Activated CD4-positive, alpha-beta T cell treated with anti-CD3 and anti-CD28 coated beads, Interleukin-2, amount 10 ng/mL, durations not matched to agents 7 days and 5 days (primary cell): ENCODE measurements at regions not wholly inside any gene's neighbourhood (a gene's known extent, or its start where the extent isn't known, plus 50 kb on each side); places are given as distances from the start of the nearest gene placed in this dataset.

Experiments
- CTCF ChIA-PET: fragments of 350-600 bp; sonication (Branson Sonifier 250); formaldehyde crosslinking; loops from one replicate; lab custom pipeline; 2021; ENCODE audit warnings: antibody characterized with exemption; lab: Charles Lee
- POLR2A ChIA-PET: fragments of 350-600 bp; sonication (Branson Sonifier 250); formaldehyde crosslinking; loops from one replicate; lab custom pipeline; 2021; ENCODE audit warnings: antibody characterized with exemption; lab: Charles Lee
- DNase-seq: peaks from one replicate; pipeline ENCODE4 v3.0.0-alpha.2; 2020
- H3K27ac Mint-ChIP-seq: one replicate; pipeline ENCODE4 v1.8.0; 2021; ENCODE audit warnings: mild to moderate bottlenecking, moderate library complexity, mixed read lengths
- H3K27me3 Mint-ChIP-seq: one replicate; pipeline ENCODE4 v1.8.0; 2021; ENCODE audit warnings: mixed read lengths
- H3K36me3 Mint-ChIP-seq: one replicate; pipeline ENCODE4 v1.8.0; 2021; ENCODE audit warnings: low read depth, mixed read lengths
- H3K4me1 Mint-ChIP-seq: one replicate; pipeline ENCODE4 v1.8.0; 2021; ENCODE audit warnings: mixed read lengths
- H3K4me3 Mint-ChIP-seq: one replicate; pipeline ENCODE4 v1.8.0; 2021; ENCODE audit warnings: mild to moderate bottlenecking, moderate library complexity, mixed read lengths
- H3K9me3 Mint-ChIP-seq: one replicate; pipeline ENCODE4 v1.8.0; 2021; ENCODE audit warnings: mixed read lengths

- no peak overlapping the region for H3K4me3 Mint-ChIP-seq
- peaks cover 5% of the 10 kb centered on the region for H3K27me3 Mint-ChIP-seq
- H3K4me1 Mint-ChIP-seq: no peaks in the 10 kb centered on the region
- peak; percentile 22 for DNase-seq
- no peak overlapping the region for H3K27ac Mint-ChIP-seq
- POLR2A ChIA-PET: no interaction called here
- no peaks in the 10 kb centered on the region for H3K36me3 Mint-ChIP-seq
- CTCF ChIA-PET: no interaction called here
- no peaks in the 10 kb centered on the region for H3K9me3 Mint-ChIP-seq
Observed at GRCh38 chr1:13930151-13930550, 230.2 kb downstream of the PRDM2 start.

GRCh38 chr1:13931226-13931625, 231.2 kb downstream of the PRDM2 start:
- H3K4me1 Mint-ChIP-seq: no peaks in the 10 kb centered on the region
- CTCF ChIA-PET: no interaction called here

DNA sequence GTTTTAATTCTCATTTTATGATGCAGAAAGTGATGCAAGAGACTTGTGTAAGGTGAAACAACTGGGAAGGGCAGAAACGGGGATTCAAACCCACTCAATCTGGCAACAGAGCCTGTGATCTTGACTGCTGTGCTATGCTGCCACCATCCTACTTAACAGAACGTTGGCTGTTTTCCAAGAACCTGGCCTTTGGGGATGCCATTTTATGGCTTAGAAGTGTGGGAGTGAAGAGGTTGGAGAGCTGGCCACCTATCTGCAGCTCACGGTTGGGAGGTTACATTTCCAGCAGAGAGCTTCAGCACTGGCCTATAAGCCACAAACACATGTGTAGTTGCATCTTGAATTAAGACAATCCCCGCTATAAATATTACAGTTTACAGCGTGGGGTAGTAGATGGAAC, 235.3 kb downstream of the PRDM2 start:
- no peaks in the 10 kb centered on the region for H3K4me1 Mint-ChIP-seq
- DNase-seq: no peak
- POLR2A ChIA-PET: no interaction called here
- H3K9me3 Mint-ChIP-seq: no peaks in the 10 kb centered on the region
- H3K36me3 Mint-ChIP-seq: no peaks in the 10 kb centered on the region
- CTCF ChIA-PET: no interaction called here
- H3K4me3 Mint-ChIP-seq: no peak overlapping the region
- peaks cover 6% of the 10 kb centered on the region for H3K27me3 Mint-ChIP-seq
- H3K27ac Mint-ChIP-seq: no peak overlapping the region

More at GRCh38 chr1:13931226-13931625, 231.2 kb downstream of the PRDM2 start:
- no peaks in the 10 kb centered on the region for H3K36me3 Mint-ChIP-seq
- H3K27me3 Mint-ChIP-seq: peaks cover 7% of the 10 kb centered on the region
- H3K27ac Mint-ChIP-seq: no peak overlapping the region
- no peaks in the 10 kb centered on the region for H3K9me3 Mint-ChIP-seq
- POLR2A ChIA-PET: no interaction called here
- DNase-seq: no peak
- no peak overlapping the region for H3K4me3 Mint-ChIP-seq

GRCh38 chr1:13941315-13941714, 241.3 kb downstream of the PRDM2 start:
- no peak overlapping the region for H3K27ac Mint-ChIP-seq
- CTCF ChIA-PET: no interaction called here
- H3K36me3 Mint-ChIP-seq: no peaks in the 10 kb centered on the region
- POLR2A ChIA-PET: no interaction called here
- H3K27me3 Mint-ChIP-seq: peaks cover 3% of the 10 kb centered on the region
- H3K4me3 Mint-ChIP-seq: no peak overlapping the region
- DNase-seq: no peak
- peaks cover 7% of the 10 kb centered on the region for H3K9me3 Mint-ChIP-seq
- no peaks in the 10 kb centered on the region for H3K4me1 Mint-ChIP-seq

- DNase-seq: no peak
- no peaks in the 10 kb centered on the region for H3K4me1 Mint-ChIP-seq
- no peak overlapping the region for H3K27ac Mint-ChIP-seq
- ChIA-PET CTCF (no interaction called here), POLR2A (no interaction called here)
- H3K36me3 Mint-ChIP-seq: no peaks in the 10 kb centered on the region
- H3K27me3 Mint-ChIP-seq: no peaks in the 10 kb centered on the region
- H3K4me3 Mint-ChIP-seq: no peak overlapping the region
- peaks cover 7% of the 10 kb centered on the region for H3K9me3 Mint-ChIP-seq
Observed at GRCh38 chr1:13943055-13943454, 243.1 kb downstream of the PRDM2 start.

DNA sequence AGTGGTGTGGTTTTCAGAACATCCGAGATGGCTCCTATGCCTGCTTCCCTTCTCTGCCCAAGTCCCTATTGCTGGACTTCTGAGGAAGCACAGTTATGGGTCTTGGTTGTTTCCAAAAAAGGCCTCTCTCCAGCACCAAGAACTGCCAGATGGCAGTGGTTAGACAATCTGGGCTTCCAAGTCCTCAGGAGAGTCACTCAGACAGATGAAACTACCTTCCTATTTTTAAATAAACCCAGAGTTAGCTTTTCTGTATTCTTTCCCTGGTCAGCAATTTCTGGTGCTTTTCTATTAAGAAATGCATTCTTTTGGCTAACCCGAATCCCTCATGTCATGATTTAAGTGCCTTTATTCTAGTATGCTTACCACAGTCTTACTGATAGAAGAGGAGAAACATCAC, 245.9 kb downstream of the PRDM2 start:
- Mint-ChIP-seq H3K27me3 (no peaks in the 10 kb centered on the region), H3K36me3 (no peaks in the 10 kb centered on the region), H3K4me1 (no peaks in the 10 kb centered on the region), H3K4me3 (no peak overlapping the region), H3K27ac (no peak overlapping the region), H3K9me3 (peaks cover 7% of the 10 kb centered on the region)
- CTCF ChIA-PET: no interaction called here
- POLR2A ChIA-PET: no interaction called here
- no peak for DNase-seq

DNA sequence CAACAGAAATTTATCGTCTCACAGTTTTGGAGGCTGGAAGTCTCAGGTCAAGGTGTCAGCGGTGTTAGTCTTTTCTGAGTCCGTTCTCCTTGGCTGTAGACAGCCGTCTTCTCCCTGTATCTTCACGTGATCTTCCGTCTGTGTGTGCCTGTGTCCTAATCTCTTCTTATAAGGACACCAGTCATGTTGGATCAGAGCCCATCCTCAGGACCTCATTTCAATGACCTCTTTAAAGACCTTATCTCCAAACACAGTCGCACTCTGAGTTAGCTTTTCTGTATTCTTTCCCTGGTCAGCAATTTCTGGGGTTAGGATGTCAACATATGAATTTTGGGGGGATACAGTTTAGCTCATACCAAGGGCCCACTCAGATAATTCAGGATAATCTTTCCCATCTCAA, 247.7 kb downstream of the PRDM2 start:
- H3K27me3 Mint-ChIP-seq: no peaks in the 10 kb centered on the region
- no peaks in the 10 kb centered on the region for H3K36me3 Mint-ChIP-seq
- no peak for DNase-seq
- ChIA-PET POLR2A (no interaction called here), CTCF (no interaction called here)
- no peak overlapping the region for H3K27ac Mint-ChIP-seq
- H3K4me3 Mint-ChIP-seq: no peak overlapping the region
- peaks cover 4% of the 10 kb centered on the region for H3K9me3 Mint-ChIP-seq
- no peaks in the 10 kb centered on the region for H3K4me1 Mint-ChIP-seq

DNA sequence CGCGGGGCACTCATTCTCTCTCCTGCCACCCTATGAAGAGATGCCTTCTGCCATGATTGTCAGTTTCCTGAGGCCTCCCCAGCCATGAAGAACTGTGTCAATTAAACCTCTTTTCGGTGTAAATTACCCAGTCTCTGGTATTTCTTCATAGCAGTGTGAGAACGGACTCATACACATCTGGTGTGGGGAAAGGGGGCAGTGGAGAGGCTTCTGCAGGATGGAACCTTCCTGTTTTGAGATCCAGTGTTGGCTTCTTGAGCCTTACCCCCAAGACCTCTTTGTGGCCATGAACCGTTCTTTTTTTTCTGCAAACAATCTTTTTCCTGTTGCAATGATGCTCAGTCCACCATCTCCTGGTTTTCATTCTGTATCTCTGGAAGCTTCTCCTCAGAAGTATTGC, 248.4 kb downstream of the PRDM2 start:
- Mint-ChIP-seq H3K27ac (no peak overlapping the region), H3K36me3 (no peaks in the 10 kb centered on the region), H3K27me3 (no peaks in the 10 kb centered on the region), H3K4me3 (no peak overlapping the region), H3K4me1 (no peaks in the 10 kb centered on the region), H3K9me3 (no peaks in the 10 kb centered on the region)
- DNase-seq: no peak
- ChIA-PET CTCF (no interaction called here), POLR2A (no interaction called here)

DNA sequence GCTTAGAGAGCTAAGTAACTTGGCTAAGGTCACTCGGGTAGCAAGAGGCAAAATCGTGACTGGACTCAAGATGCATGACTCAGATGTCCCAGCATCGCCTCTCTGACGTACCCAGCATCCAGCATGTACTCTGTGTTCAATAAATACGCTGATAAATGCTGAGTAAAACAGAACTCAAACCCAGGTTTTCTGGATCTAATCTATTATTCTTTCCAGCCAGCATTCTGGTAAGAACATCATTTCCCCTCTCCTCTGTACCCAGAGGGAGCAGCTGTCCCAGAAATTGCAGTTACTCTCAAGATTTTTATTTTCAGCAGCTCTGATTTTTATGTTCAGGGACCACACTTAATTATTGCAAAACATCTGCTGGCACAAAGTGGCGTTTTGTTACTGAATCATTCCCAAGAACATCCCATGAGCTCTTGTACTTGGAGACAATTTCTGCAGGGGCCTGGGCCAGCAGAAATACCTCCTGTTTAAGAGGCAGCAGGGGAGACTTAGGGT, 249.0 kb downstream of the PRDM2 start:
- peaks cover 3% of the 10 kb centered on the region for H3K27me3 Mint-ChIP-seq

DNA sequence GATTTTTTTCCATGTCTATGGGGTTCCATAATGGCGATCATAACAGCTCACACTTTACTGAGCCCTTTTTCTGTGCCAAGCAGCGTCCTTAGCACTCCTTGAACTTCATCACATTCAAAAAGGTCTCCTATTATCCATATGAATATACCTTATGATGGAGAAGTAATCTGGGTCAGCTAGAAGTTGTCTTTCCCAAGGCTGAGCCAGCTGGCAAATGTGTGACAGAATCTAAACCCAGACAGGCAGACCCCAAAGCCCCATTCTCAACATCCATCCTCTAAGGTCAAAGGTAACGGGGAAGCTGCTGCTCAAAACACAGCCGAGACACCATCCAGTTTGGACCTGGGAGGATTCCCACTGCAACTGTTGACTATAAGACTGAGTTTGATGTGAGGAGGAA, 249.6 kb downstream of the PRDM2 start:
- ChIA-PET POLR2A (interaction anchor here (0.5 kb wide), 1 partner anchor 247 kb away, joined by 3 read pairs; no protein-coding TSS in a partner anchor), CTCF (no interaction called here)
- no peak overlapping the region for H3K4me3 Mint-ChIP-seq
- H3K9me3 Mint-ChIP-seq: no peaks in the 10 kb centered on the region
- no peak overlapping the region for H3K27ac Mint-ChIP-seq
- H3K27me3 Mint-ChIP-seq: peaks cover 3% of the 10 kb centered on the region
- H3K4me1 Mint-ChIP-seq: no peaks in the 10 kb centered on the region
- DNase-seq: no peak
- H3K36me3 Mint-ChIP-seq: no peaks in the 10 kb centered on the region

More for the DNA sequence above, 249.0 kb downstream of the PRDM2 start:
- no peaks in the 10 kb centered on the region for H3K4me1 Mint-ChIP-seq
- H3K9me3 Mint-ChIP-seq: no peaks in the 10 kb centered on the region
- no peak overlapping the region for H3K4me3 Mint-ChIP-seq
- CTCF ChIA-PET: no interaction called here
- no peaks in the 10 kb centered on the region for H3K36me3 Mint-ChIP-seq
- H3K27ac Mint-ChIP-seq: no peak overlapping the region
- DNase-seq: no peak
- POLR2A ChIA-PET: interaction anchor here (0.5 kb wide), 1 partner anchor 246 kb away, joined by 3 read pairs; no protein-coding TSS in a partner anchor

GRCh38 chr1:13950637-13951036, 250.6 kb downstream of the PRDM2 start:
- DNase-seq: peak; percentile 9
- Mint-ChIP-seq H3K4me1 (no peaks in the 10 kb centered on the region), H3K27ac (no peak overlapping the region), H3K4me3 (no peak overlapping the region), H3K9me3 (no peaks in the 10 kb centered on the region), H3K36me3 (no peaks in the 10 kb centered on the region), H3K27me3 (peaks cover 3% of the 10 kb centered on the region)
- POLR2A ChIA-PET: no interaction called here
- CTCF ChIA-PET: no interaction called here

DNA sequence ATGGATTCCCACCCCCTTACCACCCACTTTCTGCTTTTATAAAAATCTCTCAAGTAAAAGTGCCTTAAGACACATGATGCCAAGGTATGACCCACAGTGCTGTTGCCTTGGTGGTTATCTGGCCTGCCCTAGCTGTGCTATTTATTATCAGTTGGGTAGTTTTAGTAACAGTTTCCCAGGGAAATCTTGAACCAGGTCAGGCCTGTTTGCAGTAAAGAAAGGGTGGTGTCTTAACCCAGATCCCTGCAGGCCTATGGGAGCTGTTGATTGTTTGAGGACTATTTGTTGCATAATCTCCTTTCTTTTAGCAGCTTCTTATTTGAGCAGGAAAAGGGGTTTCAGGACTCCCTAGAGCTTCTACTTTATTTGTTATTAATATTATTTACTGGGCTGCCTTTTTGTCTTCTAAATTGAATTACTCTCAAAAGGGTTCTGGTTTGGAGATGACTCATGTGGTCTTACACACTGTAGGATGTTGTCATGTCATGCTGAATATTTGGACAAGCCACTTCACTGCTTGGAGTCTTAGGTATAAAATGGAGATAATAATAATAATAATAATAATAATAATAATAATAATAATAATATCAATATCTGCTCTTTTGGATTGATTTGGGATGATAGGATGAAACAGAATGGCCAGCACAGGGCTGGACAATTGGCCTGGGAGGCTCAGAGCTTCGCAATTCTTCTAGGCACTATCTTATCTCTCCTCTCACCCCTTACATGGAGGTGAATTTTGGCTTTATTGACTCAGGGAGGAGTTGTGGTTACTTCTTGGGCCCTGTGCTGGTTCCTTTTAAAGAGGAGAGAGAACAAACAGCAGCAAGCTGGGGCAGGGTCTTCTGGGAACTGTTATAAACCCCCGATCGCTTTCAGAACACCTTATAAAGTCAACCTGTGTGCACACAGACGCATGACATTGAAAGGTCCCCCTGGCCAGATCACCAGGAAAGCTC, 252.1 kb downstream of the PRDM2 start:
- Mint-ChIP-seq H3K27ac (no peak overlapping the region), H3K4me1 (no peaks in the 10 kb centered on the region), H3K36me3 (no peaks in the 10 kb centered on the region), H3K27me3 (peaks cover 6% of the 10 kb centered on the region), H3K4me3 (no peak overlapping the region), H3K9me3 (no peaks in the 10 kb centered on the region)
- ChIA-PET CTCF (no interaction called here), POLR2A (no interaction called here)
- DNase-seq: no peak

GRCh38 chr1:13952985-13953384, 253.0 kb downstream of the PRDM2 start:
- Mint-ChIP-seq H3K27ac (no peak overlapping the region), H3K4me3 (no peak overlapping the region), H3K27me3 (peaks cover 8% of the 10 kb centered on the region), H3K9me3 (no peaks in the 10 kb centered on the region), H3K36me3 (no peaks in the 10 kb centered on the region), H3K4me1 (no peaks in the 10 kb centered on the region)
- no peak for DNase-seq
- POLR2A ChIA-PET: no interaction called here
- CTCF ChIA-PET: no interaction called here
